ENCODE measurements at regions not wholly inside any gene's neighbourhood (a gene's known extent, or its start where the extent isn't known, plus 50 kb on each side); places are given as distances from the start of the nearest gene placed in this dataset.

GRCh38 chr1:80385650-80386049 lies 1379.1 kb upstream of the ADGRL4 start:
- Histone ChIP-seq H3K79me2 (ENCODE audit: insufficient read depth, low read depth, low read length) (no peaks in the 10 kb centered on the region), H3K9me2 (ENCODE audit: insufficient read depth, low read length) (no peaks in the 10 kb centered on the region), H3K27ac (ENCODE audit: low read depth, low read length, poor library complexity, severe bottlenecking) (no peak overlapping the region), H4K20me1 (ENCODE audit: insufficient read depth, low read length) (no peaks in the 10 kb centered on the region), H3K36me3 (ENCODE audit: insufficient read depth, low read length) (no peaks in the 10 kb centered on the region), H2AFZ (ENCODE audit: low read length) (no peak overlapping the region), H3K4me3 (ENCODE audit: low read depth, low read length, poor library complexity, severe bottlenecking) (no peak overlapping the region), H3K9me3 (ENCODE audit: low read length) (peaks cover 7% of the 10 kb centered on the region; the same call in 1 of the 2 replicates), H3K4me1 (ENCODE audit: insufficient read depth, low read length, poor library complexity, severe bottlenecking) (no peaks in the 10 kb centered on the region), H3K4me2 (ENCODE audit: low read length) (no peak overlapping the region)
- POLR2A ChIA-PET: interaction anchor here (1.1 kb wide), 1 partner anchor 33 kb away, joined by 3 read pairs; no protein-coding TSS in a partner anchor
- CTCF ChIA-PET (ENCODE audit: unreplicated experiment): no interaction called here
- intact Hi-C loops (cut with micrococcal nuclease; ENCODE audit: unreplicated experiment): no loop called here
- TF ChIP-seq EZH2phosphoT487 (IDR thresholded peaks at IDR 0.05; ENCODE audit: borderline replicate concordance, low read depth, low read length) (no peak), CTCF (conservative IDR thresholded peaks at IDR 0.05; ENCODE audit: low read length) (no peak)
- no peak for DNase-seq (ENCODE audit: low spot score)
- no TSS peak for BruUV-seq (replicated peaks)

- no TSS peak for BruUV-seq (replicated peaks)
- Histone ChIP-seq H4K20me1 (ENCODE audit: insufficient read depth, low read length) (no peaks in the 10 kb centered on the region), H3K4me3 (ENCODE audit: low read depth, low read length, poor library complexity, severe bottlenecking) (no peak overlapping the region), H2AFZ (ENCODE audit: low read length) (no peak overlapping the region), H3K4me2 (ENCODE audit: low read length) (no peak overlapping the region), H3K9me2 (ENCODE audit: insufficient read depth, low read length) (no peaks in the 10 kb centered on the region), H3K79me2 (ENCODE audit: insufficient read depth, low read depth, low read length) (no peaks in the 10 kb centered on the region), H3K36me3 (ENCODE audit: insufficient read depth, low read length) (no peaks in the 10 kb centered on the region), H3K27ac (ENCODE audit: low read depth, low read length, poor library complexity, severe bottlenecking) (no peak overlapping the region), H3K4me1 (ENCODE audit: insufficient read depth, low read length, poor library complexity, severe bottlenecking) (no peaks in the 10 kb centered on the region), H3K9me3 (ENCODE audit: low read length) (peaks cover 7% of the 10 kb centered on the region; the same call in 1 of the 2 replicates)
- DNase-seq (ENCODE audit: low spot score): no peak
- ChIA-PET CTCF (ENCODE audit: unreplicated experiment) (no interaction called here), POLR2A (interaction anchor here (0.6 kb wide), 1 partner anchor 521 kb away, joined by 3 read pairs; no protein-coding TSS in a partner anchor)
- TF ChIP-seq CTCF (conservative IDR thresholded peaks at IDR 0.05; ENCODE audit: low read length) (no peak), EZH2phosphoT487 (IDR thresholded peaks at IDR 0.05; ENCODE audit: borderline replicate concordance, low read depth, low read length) (no peak)
- intact Hi-C loops (cut with micrococcal nuclease; ENCODE audit: unreplicated experiment): no loop called here
Measured at GRCh38 chr1:80384959-80385358, 1378.4 kb upstream of the ADGRL4 start.

GRCh38 chr1:80384083-80384830 lies 1377.7 kb upstream of the ADGRL4 start:
- no TSS peak for BruUV-seq (replicated peaks)
- CTCF ChIA-PET (ENCODE audit: unreplicated experiment): no interaction called here
- Histone ChIP-seq H3K36me3 (ENCODE audit: insufficient read depth, low read length) (no peaks in the 10 kb centered on the region), H3K79me2 (ENCODE audit: insufficient read depth, low read depth, low read length) (no peaks in the 10 kb centered on the region), H4K20me1 (ENCODE audit: insufficient read depth, low read length) (no peaks in the 10 kb centered on the region), H3K4me2 (ENCODE audit: low read length) (no peak overlapping the region), H3K4me3 (ENCODE audit: low read depth, low read length, poor library complexity, severe bottlenecking) (no peak overlapping the region), H3K9me3 (ENCODE audit: low read length) (peaks cover 3% of the 10 kb centered on the region; the same call in 1 of the 2 replicates), H3K27ac (ENCODE audit: low read depth, low read length, poor library complexity, severe bottlenecking) (no peak overlapping the region), H3K4me1 (ENCODE audit: insufficient read depth, low read length, poor library complexity, severe bottlenecking) (no peaks in the 10 kb centered on the region), H2AFZ (ENCODE audit: low read length) (no peak overlapping the region), H3K9me2 (ENCODE audit: insufficient read depth, low read length) (no peaks in the 10 kb centered on the region)
- POLR2A ChIA-PET: interaction anchor here (0.6 to 1.3 kb wide), 2 partner anchors 14 to 522 kb away, joined by 3 read pairs; no protein-coding TSS in a partner anchor
- intact Hi-C loops (cut with micrococcal nuclease; ENCODE audit: unreplicated experiment): no loop called here
- no peak for DNase-seq (ENCODE audit: low spot score)
- TF ChIP-seq EZH2phosphoT487 (IDR thresholded peaks at IDR 0.05; ENCODE audit: borderline replicate concordance, low read depth, low read length): no peak
- TF ChIP-seq CTCF (conservative IDR thresholded peaks at IDR 0.05; ENCODE audit: low read length): no peak
